ENCODE measurements at regions not wholly inside any gene's neighbourhood (a gene's known extent, or its start where the extent isn't known, plus 50 kb on each side); places are given as distances from the start of the nearest gene placed in this dataset.

DNA sequence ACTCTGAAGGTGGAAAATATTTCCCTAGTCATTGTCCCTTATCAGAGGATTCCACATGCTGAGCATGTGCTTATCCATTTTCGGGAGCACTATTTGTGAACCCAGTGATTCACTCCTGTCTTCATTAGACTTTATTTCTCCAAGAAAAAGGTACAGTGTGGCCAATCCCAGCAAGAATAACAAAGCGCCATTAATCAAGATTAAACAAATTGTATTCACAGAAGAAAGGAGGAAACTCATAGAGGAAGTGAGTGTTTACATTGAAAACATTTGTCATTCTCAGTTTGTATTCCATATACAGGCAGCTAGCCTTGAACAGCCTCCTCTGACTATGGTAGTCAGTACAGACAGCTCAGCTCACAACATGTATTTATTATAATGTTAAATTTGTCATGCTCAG lies 1669.9 kb upstream of the SPRY2 start:
- TF ChIP-seq CTCF (IDR thresholded peaks at IDR 0.05; ENCODE audit: borderline replicate concordance, extremely low read depth, insufficient read depth): no peak
- intact Hi-C loops (cut with DNase I): no loop called here
- FAIRE-seq (no peak), DNase-seq (peak in 1 of 5 donors; percentile 9)
- no peak overlapping the region for H3K9ac ChIP-seq (ENCODE audit: low read length in 3 of 3)
- H3K27ac ChIP-seq (ENCODE audit: low read depth in 2 of 2, low read length in 2 of 2): no peak overlapping the region
- H3K27me3 ChIP-seq (ENCODE audit: control insufficient read depth, insufficient read depth, low read length): no peaks in the 10 kb centered on the region
- H3K4me3 ChIP-seq (ENCODE audit: low read length in 3 of 3): no peak overlapping the region
- no peaks in the 10 kb centered on the region for H3K9me3 ChIP-seq (ENCODE audit: control insufficient read depth in 2 of 3, insufficient read depth in 1 of 3, low read length in 3 of 3)
- no peaks in the 10 kb centered on the region for H3K36me3 ChIP-seq (ENCODE audit: control insufficient read depth in 2 of 3, insufficient read depth in 3 of 3, low read length in 3 of 3)
- no peaks in the 10 kb centered on the region for H3K4me1 ChIP-seq (ENCODE audit: control insufficient read depth in 2 of 3, insufficient read depth in 2 of 3, low read depth in 1 of 3, low read length in 3 of 3)

- no peak for TF ChIP-seq CTCF (IDR thresholded peaks at IDR 0.05; ENCODE audit: borderline replicate concordance, extremely low read depth, insufficient read depth)
- no peaks in the 10 kb centered on the region for H3K9me3 ChIP-seq (ENCODE audit: control insufficient read depth in 2 of 3, insufficient read depth in 1 of 3, low read length in 3 of 3)
- DNase-seq: no peak
- no peaks in the 10 kb centered on the region for H3K36me3 ChIP-seq (ENCODE audit: control insufficient read depth in 2 of 3, insufficient read depth in 3 of 3, low read length in 3 of 3)
- intact Hi-C loops (cut with DNase I): no loop called here
- no peaks in the 10 kb centered on the region for H3K4me1 ChIP-seq (ENCODE audit: control insufficient read depth in 2 of 3, insufficient read depth in 2 of 3, low read depth in 1 of 3, low read length in 3 of 3)
- H3K27ac ChIP-seq (ENCODE audit: low read depth in 2 of 2, low read length in 2 of 2): no peak overlapping the region
- no peak overlapping the region for H3K4me3 ChIP-seq (ENCODE audit: low read length in 3 of 3)
- H3K9ac ChIP-seq (ENCODE audit: low read length in 3 of 3): no peak overlapping the region
- no peak for FAIRE-seq
- no peaks in the 10 kb centered on the region for H3K27me3 ChIP-seq (ENCODE audit: control insufficient read depth, insufficient read depth, low read length)
Observed at GRCh38 chr13:82002710-82003109, 1661.8 kb upstream of the SPRY2 start.

DNA sequence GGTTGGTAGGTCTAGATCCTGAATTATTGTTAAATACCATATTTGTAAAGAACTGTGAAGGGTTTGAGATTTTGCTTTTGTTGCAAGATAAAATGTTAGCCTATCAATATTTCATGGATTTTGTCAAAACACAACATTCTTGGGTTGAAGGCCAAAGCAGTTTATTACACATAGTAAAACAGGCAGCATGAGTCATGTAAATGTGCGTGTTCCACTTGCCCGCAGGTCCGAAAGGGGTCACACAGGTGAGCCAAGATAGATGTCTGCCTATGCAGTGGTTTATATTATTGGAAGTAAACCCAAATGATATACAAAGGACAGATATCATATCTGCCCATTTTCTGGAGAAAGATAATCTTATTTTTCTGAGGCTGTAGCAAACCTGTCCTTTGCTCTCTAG lies 1654.4 kb upstream of the SPRY2 start:
- DNase-seq: no peak
- Histone ChIP-seq H3K4me3 (ENCODE audit: low read length in 3 of 3) (no peak overlapping the region), H3K9ac (ENCODE audit: low read length in 3 of 3) (no peak overlapping the region), H3K36me3 (ENCODE audit: control insufficient read depth in 2 of 3, insufficient read depth in 3 of 3, low read length in 3 of 3) (no peaks in the 10 kb centered on the region), H3K9me3 (ENCODE audit: control insufficient read depth in 2 of 3, insufficient read depth in 1 of 3, low read length in 3 of 3) (no peaks in the 10 kb centered on the region), H3K4me1 (ENCODE audit: control insufficient read depth in 2 of 3, insufficient read depth in 2 of 3, low read depth in 1 of 3, low read length in 3 of 3) (no peaks in the 10 kb centered on the region), H3K27me3 (ENCODE audit: control insufficient read depth, insufficient read depth, low read length) (no peaks in the 10 kb centered on the region), H3K27ac (ENCODE audit: low read depth in 2 of 2, low read length in 2 of 2) (no peak overlapping the region)
- no peak for FAIRE-seq
- TF ChIP-seq CTCF (IDR thresholded peaks at IDR 0.05; ENCODE audit: borderline replicate concordance, extremely low read depth, insufficient read depth): no peak
- intact Hi-C loops (cut with DNase I): no loop called here

GRCh38 chr13:81990652-81991051 lies 1649.7 kb upstream of the SPRY2 start:
- Histone ChIP-seq H3K4me3 (ENCODE audit: low read length in 3 of 3) (no peak overlapping the region), H3K4me1 (ENCODE audit: control insufficient read depth in 2 of 3, insufficient read depth in 2 of 3, low read depth in 1 of 3, low read length in 3 of 3) (no peaks in the 10 kb centered on the region), H3K27ac (ENCODE audit: low read depth in 2 of 2, low read length in 2 of 2) (no peak overlapping the region), H3K27me3 (ENCODE audit: control insufficient read depth, insufficient read depth, low read length) (no peaks in the 10 kb centered on the region), H3K36me3 (ENCODE audit: control insufficient read depth in 2 of 3, insufficient read depth in 3 of 3, low read length in 3 of 3) (no peaks in the 10 kb centered on the region), H3K9ac (ENCODE audit: low read length in 3 of 3) (no peak overlapping the region), H3K9me3 (ENCODE audit: control insufficient read depth in 2 of 3, insufficient read depth in 1 of 3, low read length in 3 of 3) (no peaks in the 10 kb centered on the region)
- intact Hi-C loops (cut with DNase I): no loop called here
- DNase-seq (no peak), FAIRE-seq (no peak)
- TF ChIP-seq CTCF (IDR thresholded peaks at IDR 0.05; ENCODE audit: borderline replicate concordance, extremely low read depth, insufficient read depth): no peak
